ENCODE measurements at regions not wholly inside any gene's neighbourhood (a gene's known extent, or its start where the extent isn't known, plus 50 kb on each side); places are given as distances from the start of the nearest gene placed in this dataset.

DNA sequence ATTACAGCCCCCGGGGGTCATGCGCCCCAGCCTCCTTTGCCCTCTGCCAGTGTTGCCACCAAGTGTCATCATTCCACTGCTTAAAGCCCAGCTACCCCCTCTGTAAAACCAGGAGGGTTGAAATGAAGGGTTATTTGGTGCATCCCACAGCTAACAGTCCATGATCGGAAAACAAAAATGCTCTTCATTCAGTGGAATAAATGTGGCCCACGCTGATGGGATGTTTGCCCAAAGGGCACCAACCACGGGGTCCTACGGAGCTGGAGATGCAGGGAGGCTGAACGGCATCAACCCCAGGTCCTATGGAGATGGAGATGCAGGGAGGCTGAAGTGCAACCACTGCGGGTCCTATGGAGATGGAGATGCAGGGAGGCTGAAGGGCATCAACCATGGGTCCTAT lies 218.5 kb upstream of the IRX1 start:
- TF ChIP-seq, protein P1, sequence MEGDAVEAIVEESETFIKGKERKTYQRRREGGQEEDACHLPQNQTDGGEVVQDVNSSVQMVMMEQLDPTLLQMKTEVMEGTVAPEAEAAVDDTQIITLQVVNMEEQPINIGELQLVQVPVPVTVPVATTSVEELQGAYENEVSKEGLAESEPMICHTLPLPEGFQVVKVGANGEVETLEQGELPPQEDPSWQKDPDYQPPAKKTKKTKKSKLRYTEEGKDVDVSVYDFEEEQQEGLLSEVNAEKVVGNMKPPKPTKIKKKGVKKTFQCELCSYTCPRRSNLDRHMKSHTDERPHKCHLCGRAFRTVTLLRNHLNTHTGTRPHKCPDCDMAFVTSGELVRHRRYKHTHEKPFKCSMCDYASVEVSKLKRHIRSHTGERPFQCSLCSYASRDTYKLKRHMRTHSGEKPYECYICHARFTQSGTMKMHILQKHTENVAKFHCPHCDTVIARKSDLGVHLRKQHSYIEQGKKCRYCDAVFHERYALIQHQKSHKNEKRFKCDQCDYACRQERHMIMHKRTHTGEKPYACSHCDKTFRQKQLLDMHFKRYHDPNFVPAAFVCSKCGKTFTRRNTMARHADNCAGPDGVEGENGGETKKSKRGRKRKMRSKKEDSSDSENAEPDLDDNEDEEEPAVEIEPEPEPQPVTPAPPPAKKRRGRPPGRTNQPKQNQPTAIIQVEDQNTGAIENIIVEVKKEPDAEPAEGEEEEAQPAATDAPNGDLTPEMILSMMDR (IDR thresholded peaks at IDR 0.05 in 4 of 5, conservative IDR thresholded peaks at IDR 0.05 in 1 of 5) = no peak
- no peak for TF ChIP-seq POLR2A (IDR thresholded peaks at IDR 0.05)
